ENCODE measurements at regions not wholly inside any gene's neighbourhood (a gene's known extent, or its start where the extent isn't known, plus 50 kb on each side); places are given as distances from the start of the nearest gene placed in this dataset.

DNA sequence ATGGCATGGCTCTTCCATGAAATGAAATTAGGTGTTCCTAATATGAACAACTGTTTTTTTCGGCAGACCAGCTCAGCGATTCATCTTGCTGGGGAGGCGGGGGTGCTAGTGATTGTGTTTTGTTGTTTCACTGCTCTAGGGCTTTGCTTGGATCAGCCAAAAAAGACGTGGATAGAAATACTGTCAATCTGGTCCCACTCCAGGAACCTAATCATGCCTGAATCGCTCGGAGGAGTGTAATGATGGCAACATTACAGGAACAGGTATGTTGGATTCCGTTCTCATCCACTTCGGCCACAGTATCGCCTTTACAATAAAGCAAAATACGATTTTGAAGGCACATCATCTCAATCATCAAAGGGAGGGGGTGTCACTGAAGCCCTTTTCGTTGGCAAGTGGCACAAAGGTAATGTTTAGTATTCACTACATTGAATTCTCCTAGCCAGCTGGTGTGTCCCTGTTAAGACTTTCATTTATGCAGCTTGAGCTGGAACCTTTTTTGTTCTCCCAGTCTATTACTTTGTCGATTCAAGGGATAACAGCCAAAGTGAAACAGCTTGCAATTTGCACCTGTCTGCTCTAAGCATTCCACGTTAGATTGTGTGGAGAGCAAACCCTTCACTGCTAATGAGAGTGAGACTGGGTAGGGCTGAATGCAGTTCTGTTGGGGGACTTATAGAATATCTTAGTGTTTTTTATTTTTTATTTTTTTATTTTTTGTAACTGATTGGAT lies 477.7 kb downstream of the TFAP2A start:
- TF ChIP-seq, protein P1, sequence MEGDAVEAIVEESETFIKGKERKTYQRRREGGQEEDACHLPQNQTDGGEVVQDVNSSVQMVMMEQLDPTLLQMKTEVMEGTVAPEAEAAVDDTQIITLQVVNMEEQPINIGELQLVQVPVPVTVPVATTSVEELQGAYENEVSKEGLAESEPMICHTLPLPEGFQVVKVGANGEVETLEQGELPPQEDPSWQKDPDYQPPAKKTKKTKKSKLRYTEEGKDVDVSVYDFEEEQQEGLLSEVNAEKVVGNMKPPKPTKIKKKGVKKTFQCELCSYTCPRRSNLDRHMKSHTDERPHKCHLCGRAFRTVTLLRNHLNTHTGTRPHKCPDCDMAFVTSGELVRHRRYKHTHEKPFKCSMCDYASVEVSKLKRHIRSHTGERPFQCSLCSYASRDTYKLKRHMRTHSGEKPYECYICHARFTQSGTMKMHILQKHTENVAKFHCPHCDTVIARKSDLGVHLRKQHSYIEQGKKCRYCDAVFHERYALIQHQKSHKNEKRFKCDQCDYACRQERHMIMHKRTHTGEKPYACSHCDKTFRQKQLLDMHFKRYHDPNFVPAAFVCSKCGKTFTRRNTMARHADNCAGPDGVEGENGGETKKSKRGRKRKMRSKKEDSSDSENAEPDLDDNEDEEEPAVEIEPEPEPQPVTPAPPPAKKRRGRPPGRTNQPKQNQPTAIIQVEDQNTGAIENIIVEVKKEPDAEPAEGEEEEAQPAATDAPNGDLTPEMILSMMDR (CRISPR knock-in tag; IDR thresholded peaks at IDR 0.05): no peak
- TF ChIP-seq MYC (CRISPR knock-in tag; IDR thresholded peaks at IDR 0.05; ENCODE audit: borderline replicate concordance) (no peak), POLR2A (IDR thresholded peaks at IDR 0.05; ENCODE audit: insufficient read depth in 1 of 2, low read depth in 2 of 2, low read length in 2 of 2) (no peak), GTF2F1 (IDR thresholded peaks at IDR 0.05; ENCODE audit: low read length) (no peak), SUZ12 (IDR thresholded peaks at IDR 0.05; ENCODE audit: low read depth, low read length) (no peak)

Data from HepG2 (cell line).